Mesendoderm (in vitro differentiated cells): ENCODE measurements at regions not wholly inside any gene's neighbourhood (a gene's known extent, or its start where the extent isn't known, plus 50 kb on each side); places are given as distances from the start of the nearest gene placed in this dataset.
A peak's percentile ranks its signal among the peaks of the same experiment; 100 is the strongest.

Source experiments
- DNase-seq: peaks from one replicate; pipeline ENCODE4 v3.0.0; 2013
- H2AK5ac ChIP-seq: 2 replicates; pipeline ENCODE4 v1.6.1; 2013; ENCODE audit warnings: low read length, inconsistent platforms
- H2BK120ac ChIP-seq: 2 replicates; pipeline ENCODE4 v1.6.1; 2013; ENCODE audit warnings: low read depth, mild to moderate bottlenecking, low read length, moderate library complexity, mixed read lengths
- H2BK15ac ChIP-seq: replicated peaks from 2 replicates; pipeline ENCODE4 v1.6.1; 2013; ENCODE audit warnings: low read depth, mild to moderate bottlenecking, moderate library complexity
- H2BK5ac ChIP-seq: 2 replicates; pipeline ENCODE4 v1.6.1; 2013; ENCODE audit warnings: low read length, inconsistent platforms
- H3K18ac ChIP-seq: 2 replicates; pipeline ENCODE4 v1.6.1; 2013; ENCODE audit warnings: mild to moderate bottlenecking, low read length, mixed read lengths
- H3K23ac ChIP-seq: one replicate; pipeline ENCODE4 v1.6.1; 2013; ENCODE audit warnings: low read length
- H3K27ac ChIP-seq: 2 replicates; pipeline ENCODE4 v1.5.1; 2013; ENCODE audit warnings: low read depth, mild to moderate bottlenecking, inconsistent platforms, low read length, moderate library complexity
- H3K27me3 ChIP-seq: 2 replicates; pipeline ENCODE4 v1.6.1; 2013; ENCODE audit warnings: low read length, control low read depth, mild to moderate bottlenecking, inconsistent platforms; ENCODE audit not compliant: insufficient read depth, poor library complexity
- H3K36me3 ChIP-seq: 2 replicates; pipeline ENCODE4 v1.6.1; 2013; ENCODE audit warnings: low read length, inconsistent platforms; ENCODE audit not compliant: control insufficient read depth, insufficient read depth
- H3K4ac ChIP-seq: one replicate; pipeline ENCODE4 v1.6.1; 2013; ENCODE audit warnings: low read depth, mild to moderate bottlenecking, low read length, moderate library complexity
- H3K4me1 ChIP-seq: 2 replicates; pipeline ENCODE4 v1.6.1; 2013; ENCODE audit warnings: low read depth, low read length, inconsistent platforms; ENCODE audit not compliant: control insufficient read depth
- H3K4me2 ChIP-seq: 2 replicates; pipeline ENCODE4 v1.6.1; 2013; ENCODE audit warnings: low read length
- H3K4me3 ChIP-seq: 2 replicates; pipeline ENCODE4 v1.5.1; 2013; ENCODE audit warnings: mild to moderate bottlenecking, low read length
- H3K56ac ChIP-seq: one replicate; pipeline ENCODE4 v1.6.1; 2013; ENCODE audit warnings: low read length
- H3K79me1 ChIP-seq: 2 replicates; pipeline ENCODE4 v1.6.1; 2013; ENCODE audit warnings: low read length, inconsistent platforms
- H3K79me2 ChIP-seq: 2 replicates; pipeline ENCODE4 v1.6.1; 2013; ENCODE audit warnings: mild to moderate bottlenecking, low read length; ENCODE audit not compliant: control insufficient read depth, insufficient read depth
- H3K9ac ChIP-seq: 2 replicates; pipeline ENCODE4 v1.6.1; 2013; ENCODE audit warnings: low read length, inconsistent platforms
- H4K5ac ChIP-seq: one replicate; pipeline ENCODE4 v1.6.1; 2013; ENCODE audit warnings: low read length
- H4K8ac ChIP-seq: one replicate; pipeline ENCODE4 v1.6.1; 2013; ENCODE audit warnings: low read depth, mild to moderate bottlenecking, control low read depth, low read length, moderate library complexity
- WGBS: extraction: QIAGEN DNeasy Blood & Tissue Kit; methylation state at CpG from one replicate; pipeline ENCODE4 v1.1.7; 2013; ENCODE audit warnings: low lambda C conversion rate, missing lambda C conversion rate; ENCODE audit not compliant: insufficient coverage; ENCODE audit errors: extremely low coverage; 5-methylcytosine and 5-hydroxymethylcytosine counted together

GRCh38 chr1:3965693-3966092, 65.6 kb upstream of the C1orf174 start:
- no peak overlapping the region for H2AK5ac ChIP-seq
- no peak for DNase-seq
- no peak overlapping the region for H3K4ac ChIP-seq
- no peak overlapping the region for H3K4me2 ChIP-seq
- H2BK15ac ChIP-seq, result no peak overlapping the region
- H3K56ac ChIP-seq, result no peak overlapping the region
- no peaks in the 10 kb centered on the region for H3K79me2 ChIP-seq
- WGBS, result no CpG with 5 or more reads among the region's 6 CpGs
- no peaks in the 10 kb centered on the region for H3K4me1 ChIP-seq
- no peak overlapping the region for H3K18ac ChIP-seq
- no peak overlapping the region for H2BK5ac ChIP-seq
- H3K9ac ChIP-seq, result no peak overlapping the region
- no peaks in the 10 kb centered on the region for H3K36me3 ChIP-seq
- H3K23ac ChIP-seq, result no peak overlapping the region
- H2BK120ac ChIP-seq, result no peak overlapping the region
- H3K27ac ChIP-seq, result no peak overlapping the region
- no peak overlapping the region for H4K5ac ChIP-seq
- H4K8ac ChIP-seq, result no peak overlapping the region
- H3K27me3 ChIP-seq, result no peaks in the 10 kb centered on the region
- no peak overlapping the region for H3K4me3 ChIP-seq
- no peaks in the 10 kb centered on the region for H3K79me1 ChIP-seq

DNA sequence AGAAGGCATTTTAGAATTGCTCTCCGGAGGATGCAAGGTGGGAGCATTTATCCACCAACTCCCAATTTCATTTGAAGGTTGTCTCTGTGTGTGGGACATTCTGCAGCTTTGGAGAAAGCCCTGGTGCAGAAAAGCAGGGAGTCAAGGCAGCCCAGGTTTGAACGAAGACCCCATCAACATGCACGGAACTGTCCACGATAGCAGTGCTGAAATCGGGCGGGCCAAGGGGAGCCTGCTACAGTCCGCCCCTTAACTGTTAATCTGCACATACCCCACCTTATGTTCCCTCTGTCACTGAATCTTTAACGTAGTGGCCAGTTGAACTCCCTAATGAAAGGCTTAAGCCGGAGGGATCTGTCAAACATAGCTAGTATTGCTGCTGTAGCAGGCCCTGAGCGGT, 68.8 kb upstream of the C1orf174 start:
- Histone ChIP-seq H3K23ac (no peak overlapping the region), H3K4me3 (no peak overlapping the region), H3K27ac (no peak overlapping the region), H2BK15ac (no peak overlapping the region), H3K79me1 (no peaks in the 10 kb centered on the region), H3K4me2 (no peak overlapping the region), H3K27me3 (no peaks in the 10 kb centered on the region), H2BK5ac (no peak overlapping the region), H4K8ac (no peak overlapping the region), H3K56ac (no peak overlapping the region), H3K18ac (no peak overlapping the region), H3K4me1 (no peaks in the 10 kb centered on the region), H3K36me3 (no peaks in the 10 kb centered on the region), H2BK120ac (no peak overlapping the region), H4K5ac (no peak overlapping the region), H2AK5ac (no peak overlapping the region), H3K4ac (no peak overlapping the region), H3K79me2 (no peaks in the 10 kb centered on the region), H3K9ac (no peak overlapping the region)
- peak; percentile 34 for DNase-seq
- WGBS, result no CpG with 5 or more reads among the region's 10 CpGs

- H4K5ac ChIP-seq, result no peak overlapping the region
- no peak overlapping the region for H3K4ac ChIP-seq
- no peak overlapping the region for H2BK120ac ChIP-seq
- H3K36me3 ChIP-seq, result no peaks in the 10 kb centered on the region
- H2BK5ac ChIP-seq, result no peak overlapping the region
- H2BK15ac ChIP-seq, result no peak overlapping the region
- no peaks in the 10 kb centered on the region for H3K27me3 ChIP-seq
- no CpG with 5 or more reads among the region's 5 CpGs for WGBS
- no peak overlapping the region for H3K4me3 ChIP-seq
- no peak overlapping the region for H3K9ac ChIP-seq
- no peak overlapping the region for H3K4me2 ChIP-seq
- no peak overlapping the region for H2AK5ac ChIP-seq
- H3K79me1 ChIP-seq, result no peaks in the 10 kb centered on the region
- no peak for DNase-seq
- H3K18ac ChIP-seq, result no peak overlapping the region
- H4K8ac ChIP-seq, result no peak overlapping the region
- H3K79me2 ChIP-seq, result no peaks in the 10 kb centered on the region
- no peak overlapping the region for H3K23ac ChIP-seq
- no peak overlapping the region for H3K56ac ChIP-seq
- no peaks in the 10 kb centered on the region for H3K4me1 ChIP-seq
- no peak overlapping the region for H3K27ac ChIP-seq
These were observed 71.9 kb upstream of the C1orf174 start for GRCh38 chr1:3971981-3972380.

DNA sequence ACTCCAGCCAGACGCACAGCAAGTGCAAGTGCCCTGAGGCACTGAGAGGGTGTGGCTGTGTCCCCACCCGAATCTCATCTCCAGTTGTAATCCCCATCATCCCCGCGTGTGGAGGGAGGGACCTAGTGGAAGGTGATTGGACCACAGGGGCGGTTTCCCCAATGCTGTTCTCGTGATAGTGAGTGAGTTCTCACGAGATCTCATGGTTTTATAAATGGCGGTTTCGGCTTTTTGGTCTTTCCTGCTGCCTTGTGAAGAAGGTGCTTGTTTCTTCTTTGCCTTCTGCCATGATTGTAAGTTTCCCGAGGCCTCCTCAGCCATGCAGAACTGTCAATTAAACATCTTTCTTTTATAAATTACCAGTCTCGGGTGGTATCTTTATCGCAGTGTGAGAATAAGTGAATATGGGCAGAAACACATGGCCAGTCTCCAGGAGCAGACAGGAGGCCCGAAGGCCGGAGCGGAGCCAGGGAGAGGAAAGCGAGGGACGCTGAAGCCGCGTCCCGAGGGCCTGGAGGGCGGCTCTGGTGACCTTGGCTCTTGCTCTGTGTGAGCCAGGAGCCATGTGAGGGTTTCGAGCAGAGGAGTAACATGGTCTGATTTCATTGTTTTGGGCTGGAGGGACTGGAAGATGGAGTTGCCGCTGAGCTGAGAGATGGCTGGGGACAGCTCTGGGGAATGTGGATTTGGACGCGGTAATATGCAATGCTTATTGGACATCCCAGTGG, 76.0 kb upstream of the C1orf174 start:
- WGBS, result no CpG with 5 or more reads among the region's 25 CpGs
- Histone ChIP-seq H2AK5ac (no peak overlapping the region), H3K27me3 (no peaks in the 10 kb centered on the region), H3K4me1 (no peaks in the 10 kb centered on the region), H3K18ac (no peak overlapping the region), H3K9ac (no peak overlapping the region), H3K4me2 (no peak overlapping the region), H3K79me2 (no peaks in the 10 kb centered on the region), H2BK15ac (no peak overlapping the region), H3K79me1 (no peaks in the 10 kb centered on the region), H3K4ac (no peak overlapping the region), H4K5ac (no peak overlapping the region), H3K27ac (no peak overlapping the region), H3K4me3 (no peak overlapping the region), H2BK5ac (no peak overlapping the region), H3K23ac (no peak overlapping the region), H2BK120ac (no peak overlapping the region), H3K56ac (no peak overlapping the region), H3K36me3 (no peaks in the 10 kb centered on the region), H4K8ac (no peak overlapping the region)
- no peak for DNase-seq

GRCh38 chr1:3976821-3977220, 76.7 kb upstream of the C1orf174 start:
- no peak for DNase-seq
- Histone ChIP-seq H2BK5ac (no peak overlapping the region), H3K79me1 (no peaks in the 10 kb centered on the region), H4K5ac (no peak overlapping the region), H3K18ac (no peak overlapping the region), H3K27ac (no peak overlapping the region), H3K36me3 (no peaks in the 10 kb centered on the region), H2AK5ac (no peak overlapping the region), H3K27me3 (no peaks in the 10 kb centered on the region), H2BK120ac (no peak overlapping the region), H3K4ac (no peak overlapping the region), H3K4me3 (no peak overlapping the region), H4K8ac (no peak overlapping the region), H3K79me2 (no peaks in the 10 kb centered on the region), H3K23ac (no peak overlapping the region), H3K9ac (no peak overlapping the region), H2BK15ac (no peak overlapping the region), H3K56ac (no peak overlapping the region), H3K4me1 (no peaks in the 10 kb centered on the region), H3K4me2 (no peak overlapping the region)
- no CpG with 5 or more reads among the region's 23 CpGs for WGBS
